ENCODE measurements at regions not wholly inside any gene's neighbourhood (a gene's known extent, or its start where the extent isn't known, plus 50 kb on each side); places are given as distances from the start of the nearest gene placed in this dataset.

GRCh38 chr21:16324630-16325029, 594.8 kb downstream of the USP25 start:
- TF ChIP-seq, protein P1, sequence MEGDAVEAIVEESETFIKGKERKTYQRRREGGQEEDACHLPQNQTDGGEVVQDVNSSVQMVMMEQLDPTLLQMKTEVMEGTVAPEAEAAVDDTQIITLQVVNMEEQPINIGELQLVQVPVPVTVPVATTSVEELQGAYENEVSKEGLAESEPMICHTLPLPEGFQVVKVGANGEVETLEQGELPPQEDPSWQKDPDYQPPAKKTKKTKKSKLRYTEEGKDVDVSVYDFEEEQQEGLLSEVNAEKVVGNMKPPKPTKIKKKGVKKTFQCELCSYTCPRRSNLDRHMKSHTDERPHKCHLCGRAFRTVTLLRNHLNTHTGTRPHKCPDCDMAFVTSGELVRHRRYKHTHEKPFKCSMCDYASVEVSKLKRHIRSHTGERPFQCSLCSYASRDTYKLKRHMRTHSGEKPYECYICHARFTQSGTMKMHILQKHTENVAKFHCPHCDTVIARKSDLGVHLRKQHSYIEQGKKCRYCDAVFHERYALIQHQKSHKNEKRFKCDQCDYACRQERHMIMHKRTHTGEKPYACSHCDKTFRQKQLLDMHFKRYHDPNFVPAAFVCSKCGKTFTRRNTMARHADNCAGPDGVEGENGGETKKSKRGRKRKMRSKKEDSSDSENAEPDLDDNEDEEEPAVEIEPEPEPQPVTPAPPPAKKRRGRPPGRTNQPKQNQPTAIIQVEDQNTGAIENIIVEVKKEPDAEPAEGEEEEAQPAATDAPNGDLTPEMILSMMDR (IDR thresholded peaks at IDR 0.05 in 4 of 5, conservative IDR thresholded peaks at IDR 0.05 in 1 of 5): no peak
- no peak for TF ChIP-seq POLR2A (IDR thresholded peaks at IDR 0.05)

All from gastrocnemius medialis (tissue), 4 donors.